ENCODE measurements at regions not wholly inside any gene's neighbourhood (a gene's known extent, or its start where the extent isn't known, plus 50 kb on each side); places are given as distances from the start of the nearest gene placed in this dataset.

- TF ChIP-seq, protein P1, sequence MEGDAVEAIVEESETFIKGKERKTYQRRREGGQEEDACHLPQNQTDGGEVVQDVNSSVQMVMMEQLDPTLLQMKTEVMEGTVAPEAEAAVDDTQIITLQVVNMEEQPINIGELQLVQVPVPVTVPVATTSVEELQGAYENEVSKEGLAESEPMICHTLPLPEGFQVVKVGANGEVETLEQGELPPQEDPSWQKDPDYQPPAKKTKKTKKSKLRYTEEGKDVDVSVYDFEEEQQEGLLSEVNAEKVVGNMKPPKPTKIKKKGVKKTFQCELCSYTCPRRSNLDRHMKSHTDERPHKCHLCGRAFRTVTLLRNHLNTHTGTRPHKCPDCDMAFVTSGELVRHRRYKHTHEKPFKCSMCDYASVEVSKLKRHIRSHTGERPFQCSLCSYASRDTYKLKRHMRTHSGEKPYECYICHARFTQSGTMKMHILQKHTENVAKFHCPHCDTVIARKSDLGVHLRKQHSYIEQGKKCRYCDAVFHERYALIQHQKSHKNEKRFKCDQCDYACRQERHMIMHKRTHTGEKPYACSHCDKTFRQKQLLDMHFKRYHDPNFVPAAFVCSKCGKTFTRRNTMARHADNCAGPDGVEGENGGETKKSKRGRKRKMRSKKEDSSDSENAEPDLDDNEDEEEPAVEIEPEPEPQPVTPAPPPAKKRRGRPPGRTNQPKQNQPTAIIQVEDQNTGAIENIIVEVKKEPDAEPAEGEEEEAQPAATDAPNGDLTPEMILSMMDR (IDR thresholded peaks at IDR 0.05) = no peak
- no peak for TF ChIP-seq POLR2A (IDR thresholded peaks at IDR 0.05)
Measured at GRCh38 chr18:4587204-4587603, 132.1 kb upstream of the DLGAP1 start.
